Medulla oblongata (tissue), 1 donor: ENCODE measurements at regions not wholly inside any gene's neighbourhood (a gene's known extent, or its start where the extent isn't known, plus 50 kb on each side); places are given as distances from the start of the nearest gene placed in this dataset.
"Not testable (repeated sequence)": the region's sequence is repeated elsewhere in the genome, so short reads cannot be mapped to it uniquely, and the experiment has no call there.

ENCODE experiments used
- DNase-seq: peaks from one replicate; pipeline ENCODE4 v3.0.0-alpha.2; 2015; ENCODE audit errors: extremely low spot score

DNA sequence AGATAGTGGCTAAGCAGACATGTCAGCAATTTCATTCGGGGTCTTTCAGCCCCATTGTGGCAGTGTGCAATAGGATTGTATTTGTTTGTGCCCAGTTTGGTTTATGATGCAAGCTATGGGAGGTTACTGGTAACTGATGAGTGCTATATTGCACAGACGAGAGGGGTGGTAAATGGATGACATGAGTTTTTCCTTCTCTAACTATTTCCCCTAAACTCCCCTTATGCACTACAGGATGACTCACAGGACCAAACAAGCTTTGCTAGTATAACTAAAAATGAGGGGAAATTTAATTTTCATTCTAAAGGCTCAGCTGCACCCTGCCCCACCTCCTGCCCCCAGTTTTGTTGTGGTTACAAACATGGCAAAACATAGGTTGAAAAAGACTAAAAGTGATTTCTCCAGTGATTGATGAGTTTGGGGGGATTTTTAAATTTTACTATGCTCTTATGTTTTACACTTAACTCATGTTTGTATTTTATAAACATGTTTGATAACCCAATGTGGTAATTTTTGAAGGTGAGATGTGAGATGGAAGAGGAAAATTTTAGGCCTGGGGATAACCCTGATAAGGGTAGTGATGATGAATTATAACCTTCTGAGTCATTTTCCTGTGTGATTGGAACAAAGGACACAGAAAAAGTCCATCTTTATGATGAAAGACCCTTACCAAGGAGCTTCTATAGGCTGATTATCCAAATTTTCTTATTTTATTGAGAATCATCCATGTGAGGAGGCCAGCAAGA is 60.8 kb upstream of the NAMPT start:
- DNase-seq, result no peak

DNA sequence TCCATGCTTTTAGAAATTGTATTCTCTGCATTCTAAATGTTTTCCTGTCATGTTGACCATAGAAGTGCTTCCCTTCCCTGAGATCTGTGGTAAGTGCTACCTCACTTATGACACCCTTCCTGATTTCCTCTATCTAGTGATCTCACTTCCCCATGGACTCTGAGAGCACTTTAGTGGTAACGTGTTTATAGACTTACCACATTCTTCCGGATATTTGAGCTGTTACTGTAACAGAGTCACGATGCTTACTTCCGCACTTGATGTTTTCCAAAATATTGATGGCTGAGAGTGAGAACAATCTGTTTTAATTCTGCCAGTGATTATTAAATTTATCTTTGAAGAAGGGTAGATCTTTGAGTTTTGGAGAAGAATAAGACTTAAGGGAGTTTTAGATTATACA is 60.1 kb upstream of the NAMPT start:
- peak; percentile 47 for DNase-seq

DNA sequence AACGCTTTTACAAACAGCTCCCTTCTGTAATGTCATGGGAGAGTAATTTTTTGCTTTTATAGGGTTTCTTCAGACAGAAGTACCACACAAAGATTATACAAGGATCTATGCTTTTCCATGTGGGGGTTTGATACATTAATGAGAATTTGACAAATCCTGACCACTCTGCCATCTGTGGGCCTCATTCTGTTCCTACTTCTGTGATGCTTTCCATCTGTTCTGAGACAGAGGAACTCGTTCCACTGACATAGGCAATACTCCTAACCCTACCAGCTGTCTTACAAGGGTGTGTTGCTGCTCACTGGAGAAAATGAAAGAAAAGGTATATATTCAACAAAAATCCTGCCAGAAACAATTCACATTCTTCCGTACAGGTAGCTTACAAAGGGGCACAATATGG is 59.4 kb upstream of the NAMPT start:
- no peak for DNase-seq

DNA sequence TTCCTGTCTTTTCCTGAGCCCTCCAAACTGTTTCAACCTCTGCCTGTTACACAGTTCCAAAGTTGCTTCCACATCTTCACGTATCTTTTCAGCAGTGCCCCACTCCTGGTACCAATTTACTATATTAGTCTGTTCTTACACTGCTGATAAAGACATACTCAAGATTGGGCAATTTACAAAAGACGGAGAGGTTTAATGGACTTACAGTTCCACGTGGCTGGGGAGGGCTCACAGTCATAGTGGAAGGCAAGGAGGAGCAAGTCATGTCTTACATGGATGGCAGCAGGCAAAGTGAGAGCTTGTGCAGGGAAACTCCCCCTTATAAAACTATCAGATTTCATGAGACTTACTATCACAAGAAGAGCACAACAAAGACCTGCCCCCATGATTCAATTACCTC is 57.3 kb upstream of the NAMPT start:
- not testable (repeated sequence) for DNase-seq

DNA sequence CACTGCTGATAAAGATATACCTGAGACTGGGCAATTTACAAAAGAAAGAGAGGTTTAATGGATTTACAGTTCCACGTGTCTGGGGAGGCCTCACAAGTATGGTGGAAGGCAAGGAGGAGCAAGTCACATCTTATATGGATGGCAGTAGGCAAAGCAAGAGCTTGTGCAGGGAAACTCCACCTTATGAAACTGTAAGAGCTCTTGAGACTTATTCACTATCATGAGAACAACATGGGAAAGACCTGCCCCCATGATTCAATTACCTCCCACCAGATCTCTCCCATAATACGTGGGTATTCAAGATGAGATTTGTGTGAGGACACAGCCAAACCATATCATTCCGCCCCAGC is 55.4 kb upstream of the NAMPT start:
- not testable (repeated sequence) for DNase-seq

DNA sequence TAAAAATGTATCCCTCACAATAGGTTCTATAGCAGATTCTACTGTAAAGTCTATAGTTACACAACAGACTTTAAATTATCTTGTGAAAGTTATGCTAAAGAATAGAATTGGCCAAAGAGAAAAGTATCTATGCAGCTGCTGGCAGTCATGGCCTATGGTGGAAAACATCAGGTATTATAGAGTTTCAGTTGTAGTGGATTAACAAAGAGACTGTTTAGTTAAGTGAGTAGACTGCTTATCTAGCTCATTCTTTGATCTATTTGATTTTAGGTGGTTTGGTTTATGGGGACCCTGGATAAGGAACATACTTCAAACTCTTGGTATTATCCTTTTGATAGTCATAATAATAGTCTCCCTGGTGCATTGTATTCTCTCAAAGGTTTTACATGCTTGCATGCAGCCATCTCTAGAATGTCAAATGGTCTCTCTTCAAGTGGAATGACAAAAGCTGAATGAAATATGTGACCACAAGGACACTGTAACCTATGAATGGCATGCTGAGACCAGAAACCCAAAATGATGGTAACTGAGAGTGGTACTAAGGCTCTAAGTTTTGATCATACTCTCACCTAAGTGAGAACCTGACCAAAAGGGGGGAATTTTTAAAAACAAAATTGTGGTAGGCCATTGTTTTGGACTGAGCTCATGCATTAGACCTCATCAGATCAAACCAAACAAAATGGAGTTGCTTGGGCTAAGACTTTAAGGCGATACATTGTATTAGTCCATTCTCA is 54.9 kb upstream of the NAMPT start:
- no peak for DNase-seq

DNA sequence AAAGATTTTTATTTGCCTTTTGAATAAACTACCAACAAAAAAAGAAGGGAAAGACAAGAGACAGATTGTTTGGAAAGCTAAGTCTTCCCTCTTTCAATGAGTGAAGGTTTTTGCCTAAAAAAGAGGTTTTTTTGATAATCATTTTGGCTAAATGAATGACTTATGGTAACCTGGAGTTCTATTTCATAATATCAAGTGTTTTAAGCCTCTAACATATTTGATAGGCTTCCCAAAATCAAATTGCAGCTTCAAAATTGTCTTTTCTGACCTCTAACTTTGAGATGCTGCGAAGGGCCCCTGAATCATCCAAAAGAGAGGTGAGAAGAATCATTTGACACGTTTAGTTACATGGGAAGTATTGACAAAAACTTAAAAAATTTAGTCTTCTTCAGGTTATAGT is 53.0 kb upstream of the NAMPT start:
- DNase-seq, result no peak

DNA sequence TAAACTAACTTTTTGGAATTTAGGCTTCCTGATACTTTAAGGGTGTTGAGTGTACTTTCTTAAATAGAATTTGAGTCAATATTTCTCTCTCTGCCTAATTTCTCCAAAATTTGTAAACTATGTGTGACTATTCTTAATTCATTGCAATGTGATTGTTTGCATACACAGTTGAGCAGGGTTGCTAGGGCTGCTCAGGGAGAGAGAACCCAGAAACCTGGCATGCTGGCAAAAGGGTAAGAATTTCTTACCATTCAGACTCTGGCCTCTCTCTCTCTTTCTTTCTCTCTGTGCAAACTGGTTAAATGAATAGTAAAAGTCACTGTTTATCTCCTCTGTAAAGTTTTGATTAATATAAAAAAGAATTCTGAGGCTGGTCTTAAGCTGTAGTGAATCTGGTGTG is 51.0 kb upstream of the NAMPT start:
- DNase-seq, result no peak
